ENCODE measurements at regions not wholly inside any gene's neighbourhood (a gene's known extent, or its start where the extent isn't known, plus 50 kb on each side); places are given as distances from the start of the nearest gene placed in this dataset.

DNA sequence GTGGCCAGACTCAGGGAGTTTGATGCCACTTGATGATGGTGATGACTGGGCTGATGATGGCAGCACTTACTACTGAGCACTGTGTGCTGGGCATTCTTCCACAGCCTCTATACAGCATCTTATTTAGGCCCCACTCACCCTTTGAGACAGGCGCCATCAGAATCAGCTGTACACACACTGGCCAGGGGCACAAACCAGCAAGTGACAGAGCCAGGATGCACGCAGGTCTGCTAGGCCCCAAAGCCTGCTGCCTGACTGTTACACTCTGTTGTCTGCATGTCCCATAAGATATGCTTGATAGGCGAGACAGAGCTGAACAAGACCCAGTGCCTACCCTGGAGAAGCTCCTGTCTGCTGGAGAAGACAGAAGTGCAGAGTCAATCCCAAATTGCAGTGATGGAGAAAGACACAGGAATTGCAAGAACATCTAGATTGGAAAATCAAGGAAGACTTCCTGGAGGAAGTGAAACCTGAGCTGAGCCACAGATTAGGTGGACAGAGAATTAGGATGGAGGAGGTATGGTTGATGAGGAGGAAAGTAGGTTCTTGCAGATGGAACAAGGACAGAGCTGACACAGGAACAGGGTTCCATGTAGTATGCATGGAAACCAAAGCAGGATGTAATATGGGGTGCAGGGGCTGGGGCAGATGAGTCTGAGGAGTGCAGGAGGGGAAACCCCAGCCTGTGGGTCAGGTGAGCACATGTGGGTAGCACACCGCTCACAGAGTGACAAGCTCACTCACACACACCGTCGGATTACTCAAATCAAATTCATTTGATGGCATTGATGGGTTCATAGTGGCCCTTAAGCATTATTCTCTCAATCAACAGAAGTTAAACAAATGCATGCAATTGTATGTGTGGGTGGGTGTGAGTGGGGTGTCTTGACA, 117.3 kb downstream of the BEGAIN start:
- DNase-seq: no peak

DNA sequence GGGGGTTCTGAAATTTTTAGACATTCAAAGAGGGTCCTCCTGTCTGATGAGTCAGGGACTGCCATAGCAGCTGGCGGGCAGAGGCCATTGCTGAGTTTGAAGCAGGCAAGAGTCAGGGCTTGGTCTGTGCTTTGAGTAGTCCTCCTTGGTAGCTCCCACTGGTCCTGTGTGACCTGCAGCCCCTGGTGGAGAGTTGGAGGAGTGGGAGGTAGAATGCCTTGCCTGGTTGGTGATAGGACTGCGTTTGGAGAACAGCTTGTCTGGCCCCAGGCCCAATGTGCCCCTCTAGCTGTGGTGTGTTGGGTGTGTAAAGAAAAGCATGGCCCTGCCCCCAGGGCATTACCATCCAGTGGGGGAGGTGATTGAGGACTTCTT, 116.7 kb downstream of the BEGAIN start:
- no peak for DNase-seq

DNA sequence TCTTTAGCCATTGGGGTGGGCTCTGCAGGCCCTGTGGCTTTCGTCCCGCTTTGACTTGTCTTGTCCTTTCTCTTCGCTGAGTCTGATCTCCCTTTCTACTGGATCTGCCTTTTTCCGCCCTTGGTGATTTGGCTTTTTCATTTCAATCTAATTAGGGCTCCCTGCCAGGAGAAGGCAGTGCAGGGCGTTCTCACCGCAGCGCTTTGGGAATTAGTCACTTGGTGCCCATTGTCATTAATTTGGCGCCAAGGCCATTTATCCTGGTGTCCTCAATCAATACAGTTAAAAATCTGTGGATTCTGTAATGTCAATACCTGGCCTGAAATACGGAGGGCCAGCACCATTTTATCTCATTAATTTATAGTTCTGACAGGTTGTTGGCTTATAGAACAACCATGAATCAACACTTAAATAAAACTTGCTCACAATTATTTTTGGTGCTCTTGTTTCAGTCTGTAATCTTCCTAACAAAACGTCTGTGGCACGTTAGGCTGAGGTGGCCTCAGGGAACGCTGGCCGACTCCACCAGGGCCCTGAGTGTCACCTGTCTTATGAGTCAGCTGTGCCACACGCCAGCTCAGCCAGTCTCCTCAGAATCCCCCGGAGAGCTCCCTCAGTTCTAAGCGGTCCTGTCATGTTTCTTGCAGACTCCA, 115.7 kb downstream of the BEGAIN start:
- DNase-seq: no peak

DNA sequence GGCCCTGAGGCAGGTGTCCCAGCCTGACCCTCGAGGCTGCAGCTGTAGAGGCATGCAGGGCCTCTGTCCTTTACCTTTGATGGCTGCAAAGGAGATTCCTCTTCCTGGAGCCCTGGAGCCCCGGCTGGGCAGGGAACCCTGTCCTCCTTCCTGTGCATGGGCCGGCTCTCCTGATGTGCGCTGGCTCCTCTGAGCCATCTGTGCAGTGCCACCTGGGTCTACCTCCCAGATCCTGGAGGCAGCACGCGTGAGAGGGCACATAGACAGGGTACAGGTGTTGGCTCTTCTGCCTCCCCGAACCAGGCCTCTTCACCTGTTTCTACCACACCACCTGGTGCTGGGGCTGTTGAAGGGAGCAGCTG, 115.1 kb downstream of the BEGAIN start:
- DNase-seq: no peak

DNA sequence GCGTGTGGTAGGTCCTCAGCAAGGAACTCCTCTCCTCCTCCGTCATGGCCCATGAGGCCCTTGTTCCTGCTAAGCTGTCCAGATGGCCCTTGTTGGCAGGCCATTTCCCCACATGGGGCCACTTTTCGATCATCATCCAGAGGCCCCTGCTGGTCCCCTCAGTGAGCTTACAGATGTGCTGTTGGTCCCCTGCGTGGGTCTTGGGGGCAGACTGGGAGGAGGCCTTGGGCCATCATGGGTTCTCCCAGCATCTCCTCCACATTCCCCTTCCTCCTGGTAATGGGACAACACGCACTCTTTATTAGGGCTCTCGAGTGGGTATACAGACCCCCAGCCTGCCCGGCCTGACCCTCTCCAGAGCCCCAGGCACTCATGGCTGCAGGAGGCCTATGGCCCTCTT, 114.7 kb downstream of the BEGAIN start:
- DNase-seq: no peak

DNA sequence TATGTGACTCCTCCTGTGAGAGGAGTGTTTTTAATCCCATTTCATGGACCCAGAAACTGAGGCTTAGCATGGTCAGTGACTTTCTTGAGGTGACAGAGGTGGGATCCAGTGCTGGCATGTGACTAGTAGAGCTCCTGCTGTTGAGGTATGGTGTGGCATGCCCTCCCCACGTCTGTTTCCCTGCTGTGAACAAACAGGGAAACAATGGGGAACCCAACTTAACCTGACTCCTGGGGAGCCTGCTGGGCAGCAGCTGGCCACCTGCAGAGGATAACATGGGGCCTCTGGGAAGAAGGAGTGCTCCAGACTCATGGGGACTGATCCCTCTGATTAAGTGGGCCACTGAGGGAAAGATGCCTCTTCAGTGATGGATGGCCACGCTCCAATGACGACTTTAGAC, 114.0 kb downstream of the BEGAIN start:
- no peak for DNase-seq

DNA sequence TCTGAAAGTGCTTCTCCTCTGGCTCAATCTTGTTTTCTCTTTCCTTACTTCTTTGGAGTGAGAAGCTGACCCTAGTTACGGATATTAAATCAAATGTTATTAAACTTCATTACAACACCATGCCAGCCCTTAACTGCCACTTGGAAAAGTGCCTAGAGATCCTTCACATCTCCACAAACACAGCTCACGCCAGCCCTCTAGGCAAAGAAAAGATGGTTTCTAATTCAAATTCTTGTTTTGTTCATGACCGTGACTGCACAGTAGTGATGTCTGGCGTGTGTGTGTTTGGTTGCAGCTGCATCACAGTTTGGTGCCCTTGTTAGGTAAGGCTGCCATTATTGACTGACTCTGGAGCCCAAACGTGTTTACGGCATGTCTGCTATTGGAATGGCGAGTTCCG, 113.0 kb downstream of the BEGAIN start:
- no peak for DNase-seq

DNA sequence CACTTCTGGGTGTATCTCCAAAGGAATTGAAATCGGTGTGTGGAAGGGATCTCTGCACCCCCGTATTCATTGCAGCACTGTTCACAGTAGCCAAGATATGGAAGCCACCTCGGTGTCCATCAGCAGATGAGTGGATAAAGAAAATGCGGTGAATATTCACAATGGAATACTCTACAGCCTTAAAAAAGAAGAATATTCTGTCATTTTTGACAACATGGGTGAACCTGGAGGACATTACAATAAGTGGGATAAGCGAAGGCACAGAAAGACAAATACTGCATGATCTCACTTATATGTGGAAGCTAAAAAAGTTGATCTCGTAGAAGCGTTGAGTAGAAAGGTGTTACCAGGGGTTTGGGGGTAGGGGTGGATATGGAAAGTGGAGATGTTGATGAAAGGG, 111.9 kb downstream of the BEGAIN start:
- DNase-seq: no peak

DNA sequence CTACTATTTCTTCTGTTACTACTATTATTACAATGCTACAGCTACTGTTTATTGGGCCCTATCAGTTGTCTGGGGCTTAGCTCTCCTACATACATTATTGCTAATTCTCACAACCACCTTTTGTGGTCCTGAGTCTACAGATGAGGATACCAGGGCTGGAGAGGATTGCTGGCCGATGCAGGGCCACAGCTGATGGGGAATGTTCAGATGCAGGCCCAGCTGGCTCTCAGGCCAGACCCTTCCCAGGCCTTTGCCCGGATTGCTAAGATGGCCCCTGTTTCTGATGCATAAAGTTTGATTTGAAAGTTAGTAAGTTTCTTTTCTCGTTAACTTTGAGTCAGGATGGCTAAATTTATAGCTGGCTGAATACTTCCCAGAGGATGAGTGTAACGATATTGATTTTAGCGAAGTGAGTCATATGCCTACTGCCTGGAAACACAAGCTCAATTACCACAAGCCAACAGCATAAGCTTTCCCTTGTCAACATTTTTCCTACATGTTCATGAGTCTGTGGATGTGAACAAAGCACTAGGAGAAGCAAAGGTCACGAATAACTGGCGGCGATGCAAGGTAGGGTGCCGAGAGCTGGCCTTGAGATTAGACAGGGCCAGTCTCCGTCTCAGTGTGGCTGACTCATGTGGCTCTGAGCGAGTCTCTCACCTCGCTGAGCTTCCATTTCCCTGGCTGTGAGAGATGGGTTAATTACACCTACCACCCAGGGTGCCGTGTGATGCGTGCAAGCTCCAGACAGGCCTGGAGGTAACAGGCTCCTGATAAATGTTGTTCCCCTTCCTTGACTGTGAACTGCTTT, 111.0 kb downstream of the BEGAIN start:
- DNase-seq: no peak

DNA sequence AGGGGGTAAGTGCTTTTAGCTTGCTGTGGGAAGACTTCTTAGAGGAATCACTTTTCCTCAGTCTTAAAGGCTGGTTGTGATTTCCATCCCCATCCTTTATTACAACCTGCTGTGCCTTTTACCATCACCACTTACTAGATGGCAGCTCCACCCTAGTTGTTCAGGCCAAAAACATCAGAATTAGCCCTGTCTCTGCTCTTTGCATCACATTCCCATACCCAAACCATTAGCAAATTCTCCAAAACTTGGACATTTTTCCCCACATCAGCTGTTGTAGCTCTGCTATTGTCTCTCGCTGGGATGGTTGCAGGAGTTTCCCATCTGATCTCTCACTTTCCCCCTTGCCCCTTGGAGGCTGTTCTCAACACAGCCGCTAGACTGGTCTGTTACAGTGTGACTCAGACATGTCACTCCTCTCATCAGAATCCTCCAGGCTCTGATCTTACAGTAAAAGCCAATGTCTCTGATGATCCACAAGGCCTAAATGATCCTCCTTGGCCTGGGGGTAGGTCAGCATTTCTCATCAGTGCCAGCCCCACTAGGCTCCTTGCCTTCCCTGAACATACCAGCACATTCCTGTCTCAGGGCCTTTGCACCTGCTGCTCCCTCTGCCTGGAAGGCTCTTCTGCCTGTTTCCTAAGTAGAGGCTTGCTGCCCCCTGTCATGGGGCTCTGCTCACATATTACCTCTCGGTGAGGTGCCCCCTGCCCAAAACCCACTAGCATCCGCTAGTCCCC, 102.5 kb downstream of the BEGAIN start:
- DNase-seq: no peak

DNA sequence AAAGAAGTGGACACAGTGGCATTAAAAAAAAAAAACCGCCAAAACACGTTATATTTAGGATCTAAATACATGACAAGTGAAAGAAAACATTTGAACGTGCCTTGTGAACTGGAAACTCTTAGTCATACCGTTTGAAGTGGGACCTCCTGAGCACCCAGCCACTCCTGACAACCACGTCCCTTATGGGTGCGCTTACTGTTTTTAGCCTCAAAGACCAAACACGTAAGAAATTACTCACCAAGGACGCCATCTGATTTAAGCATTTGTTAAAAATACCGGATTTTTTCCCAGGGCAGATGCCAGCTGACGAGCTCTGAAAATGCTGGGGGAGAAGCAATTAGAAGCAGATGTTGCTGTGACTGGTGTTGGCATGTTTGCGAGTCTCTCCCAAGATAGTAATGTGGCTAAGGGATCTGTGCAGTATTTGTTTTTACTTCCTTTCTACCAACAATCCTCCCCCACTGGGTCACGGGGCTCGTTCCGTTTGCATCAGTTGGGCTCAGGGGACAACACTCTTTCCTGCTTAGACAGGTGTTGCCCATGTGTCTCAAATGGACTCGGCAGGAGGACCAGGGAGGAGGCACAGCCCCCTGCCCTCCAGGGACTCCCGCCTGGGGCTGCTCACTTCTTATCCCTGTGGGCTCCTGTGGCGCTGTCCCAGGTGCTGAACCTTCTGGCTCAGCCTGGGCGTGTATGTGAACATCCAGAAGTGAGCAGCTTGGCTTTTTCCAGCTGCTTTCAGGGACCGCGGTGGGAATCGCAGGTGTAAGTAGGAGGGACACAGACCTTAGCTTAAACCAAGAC, 101.0 kb downstream of the BEGAIN start:
- DNase-seq: peak in 5 of 6 experiments; percentile 9 to 42 (median 32)

Measured in stimulated activated naive CD4-positive, alpha-beta T cell (primary cell).